ENCODE measurements at regions not wholly inside any gene's neighbourhood (a gene's known extent, or its start where the extent isn't known, plus 50 kb on each side); places are given as distances from the start of the nearest gene placed in this dataset.

GRCh38 chr18:27240383-27240782, 55.3 kb upstream of the CHST9 start:
- RAD21 ChIA-PET (ENCODE audit: low non-redundant PET in 1 of 2, low total read pairs in 2 of 2, uncharacterized antibody in 2 of 2, unreplicated experiment in 2 of 2): no interaction called here
- Histone ChIP-seq H3K4me3 (replicated peaks in 1 of 2; ENCODE audit: low read depth in 1 of 2, low read length in 2 of 2) (no peak overlapping the region), H4K20me1 (ENCODE audit: insufficient read depth) (no peaks in the 10 kb centered on the region), H2AFZ (ENCODE audit: low read depth, low read length, poor library complexity, severe bottlenecking) (no peak overlapping the region), H3K4me1 (ENCODE audit: control insufficient read depth in 1 of 2, insufficient read depth in 2 of 2, low read length in 2 of 2) (no peaks in the 10 kb centered on the region), H3K4me2 (ENCODE audit: low read length) (no peak overlapping the region), H3K27me3 (ENCODE audit: insufficient read depth, low read length) (no peaks in the 10 kb centered on the region), H3K9me3 (ENCODE audit: control insufficient read depth in 1 of 2, insufficient read depth in 1 of 2, low read depth in 1 of 2, low read length in 2 of 2) (no peaks in the 10 kb centered on the region), H3K9me2 (ENCODE audit: insufficient read depth) (no peaks in the 10 kb centered on the region), H3K9ac (ENCODE audit: low read length) (no peak overlapping the region), H3K36me3 (ENCODE audit: control insufficient read depth in 1 of 2, insufficient read depth in 2 of 2, low read length in 2 of 2) (no peaks in the 10 kb centered on the region), H3K27ac (ENCODE audit: low read depth, low read length) (no peak overlapping the region), H3K79me2 (ENCODE audit: insufficient read depth, low read length) (no peaks in the 10 kb centered on the region)
- POLR2A ChIA-PET: no interaction called here
- CTCF ChIA-PET: no interaction called here
- intact Hi-C loops (cut with micrococcal nuclease): no loop called here
- ATAC-seq: no peak
- TF ChIP-seq CTCF (IDR thresholded peaks at IDR 0.05 in 2 of 3, conservative IDR thresholded peaks at IDR 0.05 in 1 of 3; ENCODE audit: borderline replicate concordance in 1 of 3, insufficient read depth in 1 of 3, low read depth in 2 of 3, low read length in 2 of 3): no peak
- TF ChIP-seq EZH2 (IDR thresholded peaks at IDR 0.05): no peak
- no peak for TF ChIP-seq YY1 (IDR thresholded peaks at IDR 0.05; ENCODE audit: extremely low read depth, insufficient replicate concordance, low read depth, low read length)
- TF ChIP-seq ZNF274 (IDR thresholded peaks at IDR 0.05; ENCODE audit: low read depth, low read length): no peak
- no peak for TF ChIP-seq SRF (IDR thresholded peaks at IDR 0.05; ENCODE audit: low read depth)
- no peak for TF ChIP-seq SP1 (IDR thresholded peaks at IDR 0.05; ENCODE audit: low read depth)
- TF ChIP-seq CEBPB (IDR thresholded peaks at IDR 0.05; ENCODE audit: low read depth): no peak
- no peak for TF ChIP-seq JUND (IDR thresholded peaks at IDR 0.05)
- TF ChIP-seq RAD21 (IDR thresholded peaks at IDR 0.05; ENCODE audit: low read depth): no peak
- no peak for TF ChIP-seq REST (IDR thresholded peaks at IDR 0.05; ENCODE audit: low read depth)
- TF ChIP-seq POLR2AphosphoS5 (IDR thresholded peaks at IDR 0.05; ENCODE audit: low read depth, low read length): no peak
- TF ChIP-seq TCF7L2 (IDR thresholded peaks at IDR 0.05; ENCODE audit: borderline replicate concordance, extremely low read depth, insufficient read depth, insufficient read length): no peak
- no peak for TF ChIP-seq MAX (IDR thresholded peaks at IDR 0.05)
- no peak for TF ChIP-seq ZBTB33 (IDR thresholded peaks at IDR 0.05; ENCODE audit: extremely low read depth, insufficient replicate concordance, low read length)
- TF ChIP-seq FOSL1 (IDR thresholded peaks at IDR 0.05; ENCODE audit: low read depth): no peak
- TF ChIP-seq ATF3 (IDR thresholded peaks at IDR 0.05): no peak
- BruUV-seq (replicated peaks): no TSS peak
- DNase-seq (ENCODE audit: low read depth, low spot score): no peak

Measured in HCT116 (cell line).